ENCODE measurements at regions not wholly inside any gene's neighbourhood (a gene's known extent, or its start where the extent isn't known, plus 50 kb on each side); places are given as distances from the start of the nearest gene placed in this dataset.

DNA sequence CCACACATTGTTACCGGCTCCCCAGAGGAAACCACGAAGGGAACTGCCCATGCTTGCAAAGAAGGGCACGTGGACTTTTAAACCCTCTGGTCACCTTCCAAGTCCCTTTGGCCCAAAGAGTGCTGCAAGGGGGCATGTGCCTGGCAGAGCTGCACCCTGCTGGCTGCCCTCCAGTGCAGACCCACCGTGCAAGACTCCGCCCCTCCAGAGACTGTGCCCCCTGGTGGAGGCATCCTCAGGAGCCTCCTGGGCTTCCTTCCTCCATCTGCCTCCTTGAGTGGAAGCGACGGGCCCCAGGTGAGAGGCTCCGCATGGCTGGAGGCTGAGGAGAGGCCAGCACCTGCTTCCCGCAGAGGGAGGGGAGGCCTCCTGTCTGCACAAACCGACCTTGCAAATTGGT lies 100.6 kb downstream of the CRYAA start:
- TF ChIP-seq FOXA1 (IDR thresholded peaks at IDR 0.05): no peak
- TF ChIP-seq NFRKB (IDR thresholded peaks at IDR 0.05): no peak
- TF ChIP-seq BHLHE40 (IDR thresholded peaks at IDR 0.05; ENCODE audit: borderline replicate concordance): no peak
- TF ChIP-seq, protein P1, sequence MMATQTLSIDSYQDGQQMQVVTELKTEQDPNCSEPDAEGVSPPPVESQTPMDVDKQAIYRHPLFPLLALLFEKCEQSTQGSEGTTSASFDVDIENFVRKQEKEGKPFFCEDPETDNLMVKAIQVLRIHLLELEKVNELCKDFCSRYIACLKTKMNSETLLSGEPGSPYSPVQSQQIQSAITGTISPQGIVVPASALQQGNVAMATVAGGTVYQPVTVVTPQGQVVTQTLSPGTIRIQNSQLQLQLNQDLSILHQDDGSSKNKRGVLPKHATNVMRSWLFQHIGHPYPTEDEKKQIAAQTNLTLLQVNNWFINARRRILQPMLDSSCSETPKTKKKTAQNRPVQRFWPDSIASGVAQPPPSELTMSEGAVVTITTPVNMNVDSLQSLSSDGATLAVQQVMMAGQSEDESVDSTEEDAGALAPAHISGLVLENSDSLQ (IDR thresholded peaks at IDR 0.05): no peak
- TF ChIP-seq SUZ12 (IDR thresholded peaks at IDR 0.05): no peak
- no peak for TF ChIP-seq ZNF384 (IDR thresholded peaks at IDR 0.05)
- no peak for TF ChIP-seq ARNT (IDR thresholded peaks at IDR 0.05)
- no peak for TF ChIP-seq TARDBP (IDR thresholded peaks at IDR 0.05)
- no peak for TF ChIP-seq HDGF (IDR thresholded peaks at IDR 0.05; ENCODE audit: borderline replicate concordance)
- TF ChIP-seq LEF1 (IDR thresholded peaks at IDR 0.05; ENCODE audit: borderline replicate concordance): no peak
- no peak for TF ChIP-seq CTBP1 (IDR thresholded peaks at IDR 0.05; ENCODE audit: borderline replicate concordance)
- TF ChIP-seq FOXK2 (IDR thresholded peaks at IDR 0.05): no peak
- TF ChIP-seq ELF4 (IDR thresholded peaks at IDR 0.05): no peak
- TF ChIP-seq FOXM1 (IDR thresholded peaks at IDR 0.05; ENCODE audit: borderline replicate concordance): no peak
- DNase-seq (ENCODE audit: extremely low spot score): peak; percentile 52
- ChIA-PET CTCF (no interaction called here), POLR2A (no interaction called here)

DNA sequence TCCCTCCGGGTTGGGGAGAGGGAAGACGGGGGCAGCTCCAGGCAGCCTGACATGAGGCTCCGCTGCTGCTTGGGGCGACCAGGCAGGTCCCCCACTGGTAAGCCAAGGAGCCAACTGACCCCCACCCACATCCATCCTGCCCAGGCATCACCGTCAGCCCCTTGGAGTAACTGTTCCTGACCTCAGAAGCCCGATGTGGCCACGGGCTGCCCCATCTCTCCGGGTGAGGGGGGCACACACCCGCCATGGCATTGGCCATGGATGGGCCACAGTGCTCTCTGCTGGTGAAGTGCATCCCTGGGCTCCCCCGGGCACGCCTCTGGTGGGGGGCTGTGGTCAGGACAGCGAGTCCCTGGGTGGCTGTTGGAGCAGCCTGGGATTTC lies 100.0 kb downstream of the CRYAA start:
- ChIA-PET CTCF (no interaction called here), POLR2A (no interaction called here)
- TF ChIP-seq FOXA1 (IDR thresholded peaks at IDR 0.05) (no peak), SUZ12 (IDR thresholded peaks at IDR 0.05) (no peak), L3MBTL2 (conservative IDR thresholded peaks at IDR 0.05) (no peak), HDGF (IDR thresholded peaks at IDR 0.05; ENCODE audit: borderline replicate concordance) (no peak), LEF1 (IDR thresholded peaks at IDR 0.05; ENCODE audit: borderline replicate concordance) (no peak), NFRKB (IDR thresholded peaks at IDR 0.05) (no peak), ZNF384 (IDR thresholded peaks at IDR 0.05) (no peak), ELF4 (IDR thresholded peaks at IDR 0.05) (no peak), SP1 (IDR thresholded peaks at IDR 0.05) (no peak)
- no peak for DNase-seq (ENCODE audit: extremely low spot score)

DNA sequence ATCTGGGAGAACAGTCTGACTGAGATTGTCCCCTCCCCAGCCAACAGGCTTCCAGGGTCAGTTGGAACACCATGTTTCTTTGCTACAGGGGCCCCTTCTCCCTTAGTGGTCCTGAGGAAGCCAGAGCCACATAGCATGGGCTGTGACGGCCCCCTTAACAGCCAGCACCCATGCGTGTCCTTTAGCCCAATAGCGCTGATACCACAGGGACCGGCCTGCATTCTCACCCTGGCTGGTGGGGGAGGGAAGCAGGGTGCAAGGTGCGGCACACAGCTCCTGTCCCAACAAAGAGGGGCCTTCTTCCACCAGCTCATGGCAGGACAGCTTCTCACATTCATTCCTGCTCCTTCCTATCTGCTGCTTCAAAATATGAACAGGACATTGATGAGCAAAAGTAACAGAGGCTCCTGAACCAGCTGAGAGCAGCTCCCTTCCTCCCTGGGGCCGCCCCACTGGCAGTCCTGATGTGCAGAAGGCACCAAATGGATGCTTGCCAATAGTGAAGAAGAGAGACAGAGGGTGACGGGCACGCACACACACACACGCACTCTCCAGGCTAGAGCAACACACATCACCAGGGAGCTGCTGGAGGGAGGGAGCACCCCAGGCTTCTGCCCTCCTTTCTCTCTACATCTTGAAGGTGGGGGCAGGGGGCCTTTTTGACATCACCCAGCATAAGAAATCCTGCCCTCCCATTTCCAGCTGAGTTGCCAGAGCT lies 99.4 kb downstream of the CRYAA start:
- DNase-seq (ENCODE audit: extremely low spot score): no peak
- TF ChIP-seq ZNF384 (IDR thresholded peaks at IDR 0.05): no peak
- TF ChIP-seq ELF4 (IDR thresholded peaks at IDR 0.05): no peak
- TF ChIP-seq FOXM1 (IDR thresholded peaks at IDR 0.05; ENCODE audit: borderline replicate concordance): no peak
- POLR2A ChIA-PET: no interaction called here
- CTCF ChIA-PET: no interaction called here

DNA sequence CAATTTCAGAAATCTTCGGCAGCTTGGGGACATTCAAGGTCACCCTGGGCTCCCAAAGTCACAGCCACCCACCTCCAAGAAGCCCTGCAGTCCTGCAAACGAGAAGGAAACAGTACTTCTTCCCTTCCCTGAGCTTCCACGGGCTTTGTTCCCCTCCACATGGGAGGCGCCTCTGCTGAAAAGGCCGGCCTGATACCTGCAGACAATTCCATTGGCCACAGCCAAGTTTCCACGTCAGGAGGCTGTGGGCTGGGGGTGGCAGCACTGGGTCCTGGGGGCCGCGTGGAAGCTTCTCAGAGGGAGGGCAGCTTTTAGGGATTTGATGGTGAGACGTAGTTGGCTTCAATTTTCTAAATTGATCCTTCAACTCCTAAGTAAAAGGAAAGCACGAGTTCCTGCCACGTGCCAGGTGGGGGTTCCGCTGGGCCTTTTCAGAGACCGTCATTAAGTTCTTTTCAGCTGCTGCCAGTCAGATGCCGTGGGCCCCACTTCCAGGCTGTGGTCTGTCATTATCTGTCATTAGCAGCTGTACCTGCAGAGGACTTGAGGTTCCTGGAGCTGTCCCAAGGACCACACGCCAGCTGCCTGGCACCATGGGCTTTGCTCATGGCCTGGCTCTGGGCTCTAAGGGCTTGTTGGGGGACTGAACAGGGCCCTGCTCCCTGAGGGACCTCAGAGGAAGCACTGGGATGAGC lies 98.7 kb downstream of the CRYAA start:
- no peak for DNase-seq (ENCODE audit: extremely low spot score)
- ChIA-PET CTCF (no interaction called here), POLR2A (no interaction called here)
- no peak for TF ChIP-seq TARDBP (IDR thresholded peaks at IDR 0.05)
- no peak for TF ChIP-seq NFRKB (IDR thresholded peaks at IDR 0.05)
- no peak for TF ChIP-seq L3MBTL2 (conservative IDR thresholded peaks at IDR 0.05)
- no peak for TF ChIP-seq FOXA1 (IDR thresholded peaks at IDR 0.05)
- TF ChIP-seq SUZ12 (IDR thresholded peaks at IDR 0.05): no peak
- TF ChIP-seq CTBP1 (IDR thresholded peaks at IDR 0.05; ENCODE audit: borderline replicate concordance): no peak
- TF ChIP-seq HDGF (IDR thresholded peaks at IDR 0.05; ENCODE audit: borderline replicate concordance): no peak
- TF ChIP-seq ELF4 (IDR thresholded peaks at IDR 0.05): no peak
- no peak for TF ChIP-seq BHLHE40 (IDR thresholded peaks at IDR 0.05; ENCODE audit: borderline replicate concordance)
- TF ChIP-seq ZNF384 (IDR thresholded peaks at IDR 0.05): no peak
- TF ChIP-seq SP1 (IDR thresholded peaks at IDR 0.05): no peak
- no peak for TF ChIP-seq FOXM1 (IDR thresholded peaks at IDR 0.05; ENCODE audit: borderline replicate concordance)
- TF ChIP-seq ARNT (IDR thresholded peaks at IDR 0.05): no peak
- TF ChIP-seq, protein P1 (IDR thresholded peaks at IDR 0.05): no peak
- TF ChIP-seq FOXK2 (IDR thresholded peaks at IDR 0.05): no peak
- no peak for TF ChIP-seq LEF1 (IDR thresholded peaks at IDR 0.05; ENCODE audit: borderline replicate concordance)

DNA sequence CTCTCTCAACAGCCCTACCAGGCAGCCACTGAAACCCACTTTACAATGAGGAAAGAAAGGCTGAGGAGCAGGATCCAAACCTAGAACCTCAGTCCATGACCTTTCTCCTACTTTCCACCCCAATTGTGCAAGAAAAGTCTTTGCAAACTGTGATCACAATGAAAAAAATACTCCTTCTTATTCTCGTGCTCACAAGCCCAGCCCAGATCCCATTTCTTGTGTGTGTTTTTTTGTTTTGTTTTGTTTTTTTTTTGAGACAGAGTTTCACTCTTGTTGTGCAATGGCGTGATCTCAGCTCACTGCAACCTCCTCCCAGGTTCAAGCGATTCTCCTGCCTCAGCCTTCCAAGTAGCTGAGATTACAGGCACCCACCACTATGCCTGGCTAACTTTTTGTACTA lies 97.7 kb downstream of the CRYAA start:
- TF ChIP-seq SP1 (IDR thresholded peaks at IDR 0.05): no peak
- no peak for TF ChIP-seq FOXM1 (IDR thresholded peaks at IDR 0.05; ENCODE audit: borderline replicate concordance)
- TF ChIP-seq LEF1 (IDR thresholded peaks at IDR 0.05; ENCODE audit: borderline replicate concordance): no peak
- TF ChIP-seq SUZ12 (IDR thresholded peaks at IDR 0.05): no peak
- no peak for TF ChIP-seq ELF4 (IDR thresholded peaks at IDR 0.05)
- no peak for TF ChIP-seq BHLHE40 (IDR thresholded peaks at IDR 0.05; ENCODE audit: borderline replicate concordance)
- no peak for TF ChIP-seq CTBP1 (IDR thresholded peaks at IDR 0.05; ENCODE audit: borderline replicate concordance)
- no peak for TF ChIP-seq FOXK2 (IDR thresholded peaks at IDR 0.05)
- DNase-seq (ENCODE audit: extremely low spot score): no peak
- ChIA-PET POLR2A (no interaction called here), CTCF (no interaction called here)

DNA sequence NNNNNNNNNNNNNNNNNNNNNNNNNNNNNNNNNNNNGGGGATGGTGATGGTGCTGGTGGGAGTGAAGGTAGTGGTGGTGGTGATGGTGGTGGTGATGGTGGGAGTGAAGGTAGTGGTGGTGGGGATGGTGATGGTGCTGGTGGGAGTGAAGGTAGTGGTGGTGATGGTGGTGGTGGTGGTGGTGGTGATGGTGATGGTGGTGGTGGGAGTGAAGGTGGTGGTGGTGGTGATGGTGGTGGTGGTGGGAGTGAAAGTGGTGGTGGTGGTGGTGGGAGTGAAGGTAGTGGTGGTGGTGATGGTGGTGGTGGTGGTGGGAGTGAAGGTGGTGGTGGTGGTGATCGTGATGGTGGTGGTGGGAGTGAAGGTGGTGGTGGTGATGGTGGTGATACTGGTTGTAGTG lies 93.6 kb downstream of the CRYAA start:
- no peak for DNase-seq (ENCODE audit: extremely low spot score)
- TF ChIP-seq HDGF (IDR thresholded peaks at IDR 0.05; ENCODE audit: borderline replicate concordance) (no peak), SP1 (IDR thresholded peaks at IDR 0.05) (no peak), TARDBP (IDR thresholded peaks at IDR 0.05) (no peak), SUZ12 (IDR thresholded peaks at IDR 0.05) (no peak), NFRKB (IDR thresholded peaks at IDR 0.05) (no peak), ARNT (IDR thresholded peaks at IDR 0.05) (no peak), CTBP1 (IDR thresholded peaks at IDR 0.05; ENCODE audit: borderline replicate concordance) (no peak), FOXA1 (IDR thresholded peaks at IDR 0.05) (no peak), LEF1 (IDR thresholded peaks at IDR 0.05; ENCODE audit: borderline replicate concordance) (no peak), L3MBTL2 (conservative IDR thresholded peaks at IDR 0.05) (no peak)
- TF ChIP-seq, protein P1 (IDR thresholded peaks at IDR 0.05): no peak
- CTCF ChIA-PET: no interaction called here
- POLR2A ChIA-PET: no interaction called here

Data from HEK293T (cell line).